Hepatocyte (in vitro differentiated cells): ENCODE measurements at regions not wholly inside any gene's neighbourhood (a gene's known extent, or its start where the extent isn't known, plus 50 kb on each side); places are given as distances from the start of the nearest gene placed in this dataset.

Experiments
- CTCF ChIP-seq: fragments of 200-600 bp; sonication (generic); IDR thresholded peaks from 2 replicates; pipeline ENCODE4 v1.5.1; 2016; ENCODE audit warnings: antibody characterized with exemption, mild to moderate bottlenecking; ENCODE audit not compliant: poor library complexity
- EZH2 ChIP-seq: fragments of 200-600 bp; sonication (generic); IDR thresholded peaks from 2 replicates; pipeline ENCODE4 v1.6.1; 2016; ENCODE audit warnings: antibody characterized with exemption, mild to moderate bottlenecking, borderline replicate concordance
- EZH2phosphoT487 ChIP-seq: fragments of 200-600 bp; sonication (generic); IDR thresholded peaks from one replicate; pipeline ENCODE4 v1.6.1; 2018; ENCODE audit warnings: antibody characterized with exemption, mild to moderate bottlenecking, low read depth, moderate library complexity; ENCODE audit not compliant: unreplicated experiment, severe bottlenecking

- TF ChIP-seq EZH2phosphoT487 (no peak), CTCF (no peak), EZH2 (no peak)
Observed at GRCh38 chr2:64804651-64805050, 150.9 kb upstream of the SERTAD2 start.
